Endothelial cell of umbilical vein (primary cell): ENCODE measurements at regions not wholly inside any gene's neighbourhood (a gene's known extent, or its start where the extent isn't known, plus 50 kb on each side); places are given as distances from the start of the nearest gene placed in this dataset.

ENCODE experiments used
- EZH2 ChIP-seq: IDR thresholded peaks from 2 replicates; pipeline ENCODE4 v1.6.1; 2012; ENCODE audit warnings: borderline replicate concordance, low read depth, mild to moderate bottlenecking, moderate library complexity, low read length, inconsistent platforms; ENCODE audit not compliant: severe bottlenecking
- POLR2A ChIP-seq: IDR thresholded peaks from 2 replicates; pipeline ENCODE4 v1.6.1; 2012; ENCODE audit warnings: low read depth, mild to moderate bottlenecking, control low read depth, low read length
- POLR2AphosphoS5 ChIP-seq: IDR thresholded peaks from 2 replicates; pipeline ENCODE4 v1.6.1; 2012; ENCODE audit warnings: low read depth, mild to moderate bottlenecking, control low read depth, low read length, moderate library complexity; ENCODE audit not compliant: insufficient read depth
- TF ChIP-seq, protein P1 (sequence below), 2 donors: IDR thresholded peaks; 1 replicate in 1 of 2; 2 replicates in 1 of 2; pipeline ENCODE4 v1.5.1; 2011; ENCODE audit warnings: low read length in 2 of 2, mild to moderate bottlenecking in 2 of 2, moderate library complexity in 2 of 2, control low read depth in 1 of 2, inconsistent platforms in 1 of 2, low read depth in 1 of 2; ENCODE audit not compliant: insufficient read depth in 1 of 2; ENCODE audit errors: extremely low read depth in 1 of 2
- TF ChIP-seq, protein P2 (sequence below): IDR thresholded peaks from 2 replicates; pipeline ENCODE4 v1.6.1; 2011; ENCODE audit not compliant: insufficient read depth, insufficient read length

DNA sequence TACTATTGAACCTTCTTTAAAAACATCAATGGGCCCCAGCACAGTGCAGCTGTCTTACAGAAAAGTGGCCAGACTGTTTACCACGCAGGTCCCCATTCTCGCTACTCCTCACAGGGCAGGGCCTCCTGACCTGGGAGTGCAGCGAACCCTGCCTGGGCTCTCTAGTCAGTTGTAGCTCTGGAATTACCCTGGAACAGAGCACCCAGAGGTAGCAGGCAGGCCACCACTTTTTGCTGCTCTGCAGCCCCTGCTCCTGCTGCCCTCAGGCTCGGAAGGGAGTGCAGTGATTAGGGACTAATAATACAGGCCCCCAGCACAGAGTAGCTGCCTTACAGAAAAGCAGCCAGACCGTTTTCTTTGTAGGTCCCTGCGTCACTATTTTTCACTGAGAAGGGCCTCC lies 1563.0 kb downstream of the SUCLG1 start:
- TF ChIP-seq EZH2, result no peak
- TF ChIP-seq, protein P1, sequence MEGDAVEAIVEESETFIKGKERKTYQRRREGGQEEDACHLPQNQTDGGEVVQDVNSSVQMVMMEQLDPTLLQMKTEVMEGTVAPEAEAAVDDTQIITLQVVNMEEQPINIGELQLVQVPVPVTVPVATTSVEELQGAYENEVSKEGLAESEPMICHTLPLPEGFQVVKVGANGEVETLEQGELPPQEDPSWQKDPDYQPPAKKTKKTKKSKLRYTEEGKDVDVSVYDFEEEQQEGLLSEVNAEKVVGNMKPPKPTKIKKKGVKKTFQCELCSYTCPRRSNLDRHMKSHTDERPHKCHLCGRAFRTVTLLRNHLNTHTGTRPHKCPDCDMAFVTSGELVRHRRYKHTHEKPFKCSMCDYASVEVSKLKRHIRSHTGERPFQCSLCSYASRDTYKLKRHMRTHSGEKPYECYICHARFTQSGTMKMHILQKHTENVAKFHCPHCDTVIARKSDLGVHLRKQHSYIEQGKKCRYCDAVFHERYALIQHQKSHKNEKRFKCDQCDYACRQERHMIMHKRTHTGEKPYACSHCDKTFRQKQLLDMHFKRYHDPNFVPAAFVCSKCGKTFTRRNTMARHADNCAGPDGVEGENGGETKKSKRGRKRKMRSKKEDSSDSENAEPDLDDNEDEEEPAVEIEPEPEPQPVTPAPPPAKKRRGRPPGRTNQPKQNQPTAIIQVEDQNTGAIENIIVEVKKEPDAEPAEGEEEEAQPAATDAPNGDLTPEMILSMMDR (IDR thresholded peaks at IDR 0.05; ENCODE audit: extremely low read depth in 1 of 2, insufficient read depth in 1 of 2, low read depth in 1 of 2, low read length in 2 of 2), result no peak
- TF ChIP-seq, protein P2, sequence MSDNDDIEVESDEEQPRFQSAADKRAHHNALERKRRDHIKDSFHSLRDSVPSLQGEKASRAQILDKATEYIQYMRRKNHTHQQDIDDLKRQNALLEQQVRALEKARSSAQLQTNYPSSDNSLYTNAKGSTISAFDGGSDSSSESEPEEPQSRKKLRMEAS, result no peak
- no peak for TF ChIP-seq POLR2AphosphoS5
- no peak for TF ChIP-seq POLR2A
